Keratinocyte (primary cell): ENCODE measurements at regions not wholly inside any gene's neighbourhood (a gene's known extent, or its start where the extent isn't known, plus 50 kb on each side); places are given as distances from the start of the nearest gene placed in this dataset.

Experiments
- EZH2 ChIP-seq: IDR thresholded peaks from one replicate; pipeline ENCODE4 v1.6.1; 2012; ENCODE audit warnings: inconsistent platforms, mild to moderate bottlenecking, low read length, moderate library complexity
- TF ChIP-seq, protein P1 (sequence below), 3 experiments: IDR thresholded peaks in 1 of 3; conservative IDR thresholded peaks in 1 of 3; optimal IDR thresholded peaks in 1 of 3; 2 replicates in 2 of 3; 3 replicates in 1 of 3; pipeline versions ENCODE3 to v1.5.1; 2011; ENCODE audit warnings: low read length in 3 of 3, mild to moderate bottlenecking in 3 of 3, moderate library complexity in 2 of 3, control low read depth in 1 of 3, inconsistent platforms in 1 of 3; ENCODE audit not compliant: insufficient read depth in 2 of 3; ENCODE audit errors: extremely low read depth in 1 of 3

DNA sequence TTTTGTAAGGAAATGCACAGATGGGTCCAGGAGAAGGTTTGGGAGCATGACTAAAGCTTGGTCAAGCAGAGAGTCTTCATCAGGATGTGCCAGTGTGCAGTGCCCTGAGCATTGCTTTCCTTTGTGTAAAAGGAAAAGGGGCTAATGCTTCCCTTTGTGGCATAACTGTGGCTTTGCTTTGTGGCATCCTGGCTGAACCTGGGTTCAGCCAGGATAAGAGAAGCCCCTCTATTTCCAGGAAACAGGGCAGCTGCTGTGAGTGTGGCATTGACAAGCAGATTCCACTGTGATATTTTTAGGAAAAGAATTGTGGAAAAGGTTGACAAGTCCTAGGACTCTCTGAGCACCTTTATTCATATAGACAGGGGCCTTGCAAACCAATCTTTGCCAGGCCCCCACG is 193.4 kb upstream of the CXCL12 start:
- TF ChIP-seq, protein P1, sequence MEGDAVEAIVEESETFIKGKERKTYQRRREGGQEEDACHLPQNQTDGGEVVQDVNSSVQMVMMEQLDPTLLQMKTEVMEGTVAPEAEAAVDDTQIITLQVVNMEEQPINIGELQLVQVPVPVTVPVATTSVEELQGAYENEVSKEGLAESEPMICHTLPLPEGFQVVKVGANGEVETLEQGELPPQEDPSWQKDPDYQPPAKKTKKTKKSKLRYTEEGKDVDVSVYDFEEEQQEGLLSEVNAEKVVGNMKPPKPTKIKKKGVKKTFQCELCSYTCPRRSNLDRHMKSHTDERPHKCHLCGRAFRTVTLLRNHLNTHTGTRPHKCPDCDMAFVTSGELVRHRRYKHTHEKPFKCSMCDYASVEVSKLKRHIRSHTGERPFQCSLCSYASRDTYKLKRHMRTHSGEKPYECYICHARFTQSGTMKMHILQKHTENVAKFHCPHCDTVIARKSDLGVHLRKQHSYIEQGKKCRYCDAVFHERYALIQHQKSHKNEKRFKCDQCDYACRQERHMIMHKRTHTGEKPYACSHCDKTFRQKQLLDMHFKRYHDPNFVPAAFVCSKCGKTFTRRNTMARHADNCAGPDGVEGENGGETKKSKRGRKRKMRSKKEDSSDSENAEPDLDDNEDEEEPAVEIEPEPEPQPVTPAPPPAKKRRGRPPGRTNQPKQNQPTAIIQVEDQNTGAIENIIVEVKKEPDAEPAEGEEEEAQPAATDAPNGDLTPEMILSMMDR (optimal IDR thresholded peaks at IDR 0.05 in 1 of 3, IDR thresholded peaks at IDR 0.05 in 1 of 3, conservative IDR thresholded peaks at IDR 0.05 in 1 of 3; ENCODE audit: extremely low read depth in 1 of 3, insufficient read depth in 2 of 3, low read length in 3 of 3) = no peak
- no peak for TF ChIP-seq EZH2
